Gastrocnemius medialis (tissue), 4 donors: ENCODE measurements at regions not wholly inside any gene's neighbourhood (a gene's known extent, or its start where the extent isn't known, plus 50 kb on each side); places are given as distances from the start of the nearest gene placed in this dataset.

Experiments
- POLR2A ChIP-seq, 2 donors: fragments of 450-650 bp; IDR thresholded peaks; one replicate each; pipeline ENCODE4 v1.6.1; 2017; ENCODE audit warnings: antibody characterized with exemption in 2 of 2, mild to moderate bottlenecking in 2 of 2, moderate library complexity in 2 of 2
- TF ChIP-seq, protein P1 (sequence below), 5 experiments: fragments of 450-650 bp in 3 of 5; fragments of 200-600 bp in 2 of 5; sonication (generic) in 2 of 5; IDR thresholded peaks in 4 of 5; conservative IDR thresholded peaks in 1 of 5; 1 replicate in 4 of 5; 2 replicates in 1 of 5; pipeline ENCODE4 v1.5.1; 2016 to 2019; ENCODE audit warnings: antibody characterized with exemption in 5 of 5, mild to moderate bottlenecking in 3 of 5, moderate library complexity in 3 of 5

- TF ChIP-seq, protein P1, sequence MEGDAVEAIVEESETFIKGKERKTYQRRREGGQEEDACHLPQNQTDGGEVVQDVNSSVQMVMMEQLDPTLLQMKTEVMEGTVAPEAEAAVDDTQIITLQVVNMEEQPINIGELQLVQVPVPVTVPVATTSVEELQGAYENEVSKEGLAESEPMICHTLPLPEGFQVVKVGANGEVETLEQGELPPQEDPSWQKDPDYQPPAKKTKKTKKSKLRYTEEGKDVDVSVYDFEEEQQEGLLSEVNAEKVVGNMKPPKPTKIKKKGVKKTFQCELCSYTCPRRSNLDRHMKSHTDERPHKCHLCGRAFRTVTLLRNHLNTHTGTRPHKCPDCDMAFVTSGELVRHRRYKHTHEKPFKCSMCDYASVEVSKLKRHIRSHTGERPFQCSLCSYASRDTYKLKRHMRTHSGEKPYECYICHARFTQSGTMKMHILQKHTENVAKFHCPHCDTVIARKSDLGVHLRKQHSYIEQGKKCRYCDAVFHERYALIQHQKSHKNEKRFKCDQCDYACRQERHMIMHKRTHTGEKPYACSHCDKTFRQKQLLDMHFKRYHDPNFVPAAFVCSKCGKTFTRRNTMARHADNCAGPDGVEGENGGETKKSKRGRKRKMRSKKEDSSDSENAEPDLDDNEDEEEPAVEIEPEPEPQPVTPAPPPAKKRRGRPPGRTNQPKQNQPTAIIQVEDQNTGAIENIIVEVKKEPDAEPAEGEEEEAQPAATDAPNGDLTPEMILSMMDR (IDR thresholded peaks at IDR 0.05 in 4 of 5, conservative IDR thresholded peaks at IDR 0.05 in 1 of 5): no peak
- no peak for TF ChIP-seq POLR2A (IDR thresholded peaks at IDR 0.05)
These were observed 276.9 kb downstream of the ALG10 start for GRCh38 chr12:34298971-34299801.
